Jurkat, Clone E6-1 (cell line): ENCODE measurements at regions not wholly inside any gene's neighbourhood (a gene's known extent, or its start where the extent isn't known, plus 50 kb on each side); places are given as distances from the start of the nearest gene placed in this dataset.
"Not testable (repeated sequence)": the region's sequence is repeated elsewhere in the genome, so short reads cannot be mapped to it uniquely, and the experiment has no call there.

Source experiments
- DNase-seq: peaks from one replicate; pipeline ENCODE4 v3.0.0-alpha.2; 2011; ENCODE audit warnings: low read depth, low spot score
- H3K4me3 ChIP-seq: 2 replicates; pipeline ENCODE4 v1.5.1; 2011; ENCODE audit warnings: mild to moderate bottlenecking, low read length, control low read depth, moderate library complexity

DNA sequence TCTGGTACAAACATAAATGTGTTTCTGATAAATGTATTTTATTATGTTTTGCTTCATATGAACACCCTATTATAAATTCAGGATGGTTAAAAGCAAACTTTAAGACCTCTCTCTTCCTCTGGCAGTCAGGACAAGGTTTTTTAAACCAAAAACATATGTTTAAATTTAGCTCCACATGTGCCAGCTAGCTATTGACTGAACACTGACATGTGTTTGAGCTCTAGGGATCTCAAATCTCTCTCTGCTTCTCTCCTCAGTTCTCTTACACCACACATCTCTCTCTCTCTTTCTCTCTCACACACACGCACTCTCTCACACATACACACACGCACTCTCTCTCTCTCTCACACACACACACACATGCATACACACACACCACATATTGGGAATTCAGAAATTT, 150.1 kb upstream of the RFX3 start:
- no peak overlapping the region for H3K4me3 ChIP-seq
- no peak for DNase-seq

DNA sequence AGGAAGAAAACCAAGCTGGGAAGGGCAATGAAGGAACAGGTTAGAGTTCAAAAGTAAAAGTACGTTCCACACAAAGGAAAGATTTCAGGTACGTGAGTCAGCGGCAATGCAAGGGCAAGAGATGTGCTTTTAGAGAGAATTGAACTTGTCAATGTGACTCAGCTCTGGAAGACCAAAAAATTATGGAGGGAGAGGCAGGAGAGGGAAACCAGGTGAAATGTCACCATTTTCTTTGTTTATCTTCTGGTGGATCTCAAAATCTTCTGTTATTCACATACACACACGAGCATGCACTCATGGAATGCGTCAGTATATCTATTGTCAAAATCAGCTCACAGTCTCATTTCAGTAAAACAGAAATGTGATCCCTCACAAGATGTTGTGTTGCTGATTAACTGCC, 148.8 kb upstream of the RFX3 start:
- DNase-seq, result no peak
- H3K4me3 ChIP-seq, result no peak overlapping the region

DNA sequence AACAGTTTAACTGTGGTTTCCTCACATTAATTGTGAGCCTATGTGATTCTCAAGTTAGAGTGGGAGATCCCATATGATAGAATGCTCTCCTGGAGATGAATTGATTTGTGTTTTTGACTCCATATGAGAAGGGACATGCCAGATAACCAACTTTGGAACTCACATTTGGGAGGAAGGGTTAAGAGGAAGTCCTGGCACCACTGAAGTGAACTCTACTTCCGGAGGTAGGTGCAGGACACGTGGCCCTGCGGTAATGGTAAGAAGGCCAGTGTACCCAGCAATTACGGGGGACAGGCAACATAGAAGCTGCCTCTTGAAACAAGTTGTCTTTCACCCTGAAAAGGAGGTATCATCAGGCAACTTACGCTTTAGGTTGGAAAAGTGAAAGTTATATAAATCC, 146.6 kb upstream of the RFX3 start:
- no peak for DNase-seq
- H3K4me3 ChIP-seq, result no peak overlapping the region

DNA sequence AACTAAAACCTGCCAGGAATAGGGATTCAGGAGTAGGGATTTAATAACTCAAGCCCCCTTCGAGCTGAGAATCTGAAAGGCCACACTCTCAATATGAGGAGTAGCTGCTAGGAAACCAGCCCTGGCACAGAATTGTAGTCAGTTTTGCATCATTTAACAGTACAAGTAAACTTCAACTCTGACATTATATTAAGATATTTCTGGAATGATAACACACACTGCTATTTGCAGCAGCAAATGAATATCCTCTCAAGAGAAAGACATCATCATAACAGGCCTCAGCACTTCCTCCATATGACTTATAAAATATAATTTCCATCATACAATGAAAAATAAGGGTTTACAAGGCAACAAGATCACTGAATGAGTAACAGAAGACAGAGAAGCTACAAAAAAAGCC, 138.2 kb upstream of the RFX3 start:
- no peak for DNase-seq

DNA sequence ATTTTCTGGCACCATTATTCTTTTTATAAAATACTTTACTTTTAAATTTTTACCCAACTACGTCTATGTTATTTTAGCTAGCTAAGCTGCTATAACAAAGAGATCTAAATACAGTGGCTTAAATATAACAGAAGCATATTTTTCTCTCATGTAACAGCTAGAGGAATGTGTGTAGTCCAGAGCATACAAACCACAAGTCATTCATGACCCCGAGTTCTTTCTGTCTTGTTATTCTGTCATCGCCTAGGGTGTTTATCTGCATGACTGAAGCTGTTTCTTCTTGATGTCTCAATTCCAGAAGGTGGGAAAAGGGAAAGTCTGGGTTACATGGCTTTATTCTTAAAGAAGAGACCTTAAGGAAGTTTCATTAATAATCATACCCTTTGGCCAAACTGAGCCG, 136.9 kb upstream of the RFX3 start:
- no peak for DNase-seq
- H3K4me3 ChIP-seq, result no peak overlapping the region

More for the DNA sequence above, 138.2 kb upstream of the RFX3 start:
- no peak overlapping the region for H3K4me3 ChIP-seq

DNA sequence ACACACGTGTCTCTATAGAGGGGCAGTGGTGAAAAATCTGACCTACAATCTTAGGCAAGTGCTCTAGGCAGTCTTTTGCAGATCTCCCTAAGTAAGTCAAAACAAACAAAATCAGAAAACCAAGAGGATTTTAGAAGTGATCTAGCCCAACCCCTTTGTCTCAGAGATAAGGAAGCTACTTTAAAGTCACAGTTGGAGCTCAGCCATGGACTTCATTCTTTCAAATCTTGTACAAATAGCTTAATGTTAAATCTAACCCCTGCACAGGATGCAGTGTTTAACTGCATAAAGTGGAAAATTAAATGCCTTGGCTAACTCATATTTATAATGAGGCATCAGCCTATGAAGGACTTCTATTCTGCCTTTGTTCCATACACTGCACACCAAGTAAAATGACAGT, 135.1 kb upstream of the RFX3 start:
- no peak overlapping the region for H3K4me3 ChIP-seq
- DNase-seq, result no peak

DNA sequence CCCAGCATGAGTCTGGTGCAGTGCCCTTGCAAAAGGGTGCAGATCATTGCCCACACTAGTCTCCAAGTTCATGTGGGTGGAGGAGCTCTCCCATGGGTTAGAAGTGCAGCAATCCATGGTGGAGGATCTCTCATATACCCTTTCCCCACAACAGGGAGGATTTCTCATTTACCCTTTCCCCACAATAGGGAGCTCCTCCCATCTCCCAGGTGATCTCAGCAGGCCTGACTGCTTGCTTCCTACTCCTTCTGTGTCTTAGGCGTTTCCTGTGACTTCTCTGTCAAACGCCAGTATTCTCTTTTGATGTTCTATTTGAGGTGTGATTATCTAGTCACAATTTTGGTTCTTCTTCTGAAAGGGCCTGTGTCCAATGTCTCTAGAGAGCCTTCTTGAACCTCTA, 133.8 kb upstream of the RFX3 start:
- H3K4me3 ChIP-seq, result no peak overlapping the region
- no peak for DNase-seq

DNA sequence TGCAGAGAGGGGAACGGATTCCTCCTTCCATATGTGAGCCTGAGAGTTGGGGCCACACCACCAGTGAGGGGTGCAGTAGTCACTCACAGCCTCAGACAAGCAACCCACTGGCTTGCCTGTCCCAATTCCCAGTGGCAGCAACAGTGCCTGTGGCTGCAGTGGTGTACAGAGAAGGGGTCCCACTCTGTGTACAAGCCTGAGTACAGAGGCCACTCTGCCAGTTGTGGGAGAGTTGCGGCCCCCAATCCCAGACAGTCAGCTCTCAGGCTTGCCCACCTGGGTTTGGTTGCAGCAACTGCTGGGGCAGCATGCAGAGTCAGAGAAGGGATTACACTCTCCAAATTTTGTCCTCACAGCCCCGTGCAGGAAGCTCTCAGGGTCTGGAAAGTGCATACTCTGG, 133.2 kb upstream of the RFX3 start:
- DNase-seq, result no peak
- no peak overlapping the region for H3K4me3 ChIP-seq

DNA sequence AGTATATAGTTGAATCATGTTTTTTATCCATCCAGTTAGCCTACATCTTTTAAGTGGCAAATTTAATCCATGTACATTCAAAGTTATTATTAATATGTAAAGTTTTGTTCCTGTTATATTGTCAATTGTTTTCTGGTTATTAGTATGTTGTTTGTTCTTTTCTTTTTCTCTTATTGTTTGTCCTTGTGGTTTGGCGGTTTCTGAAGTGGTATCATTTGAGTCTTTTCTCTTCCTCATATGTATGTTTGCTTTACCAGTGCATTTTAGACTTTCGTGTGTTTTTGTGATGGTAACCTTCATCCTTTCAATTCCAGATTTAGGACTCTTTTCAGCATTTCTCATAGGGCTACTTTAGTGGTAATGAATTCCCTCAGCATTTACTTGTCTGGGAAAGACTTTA, 130.4 kb upstream of the RFX3 start:
- DNase-seq, result no peak
- H3K4me3 ChIP-seq, result no peak overlapping the region

DNA sequence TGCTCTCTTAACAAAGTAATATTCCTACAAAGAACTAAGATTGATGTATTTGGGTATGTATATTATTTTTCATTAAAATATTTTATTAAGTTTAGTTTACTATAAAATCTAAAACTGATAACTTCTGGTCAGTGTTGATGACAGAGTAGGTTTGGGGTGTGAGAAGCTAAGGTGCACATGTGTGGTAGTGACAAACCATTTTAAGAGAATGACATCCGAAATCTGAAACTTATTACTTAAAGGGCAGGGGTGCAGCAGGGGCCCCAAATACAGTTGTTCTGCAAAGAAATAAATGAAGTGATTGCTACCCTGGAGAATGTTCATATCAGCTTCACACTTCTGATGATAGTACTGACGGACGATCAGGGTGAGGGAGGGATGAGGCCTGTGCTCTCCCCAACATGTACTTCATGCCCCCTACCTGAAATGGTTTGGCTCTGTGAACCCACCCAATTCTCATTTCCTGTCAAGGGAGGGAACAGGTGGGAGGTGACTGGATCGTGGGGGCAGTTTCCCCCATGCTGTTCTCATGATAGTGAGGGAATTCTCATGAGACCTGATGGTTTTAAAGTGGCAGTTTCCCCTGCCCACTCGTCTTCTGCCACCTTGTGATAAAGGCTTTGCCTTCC, 125.3 kb upstream of the RFX3 start:
- no peak for DNase-seq
- no peak overlapping the region for H3K4me3 ChIP-seq

DNA sequence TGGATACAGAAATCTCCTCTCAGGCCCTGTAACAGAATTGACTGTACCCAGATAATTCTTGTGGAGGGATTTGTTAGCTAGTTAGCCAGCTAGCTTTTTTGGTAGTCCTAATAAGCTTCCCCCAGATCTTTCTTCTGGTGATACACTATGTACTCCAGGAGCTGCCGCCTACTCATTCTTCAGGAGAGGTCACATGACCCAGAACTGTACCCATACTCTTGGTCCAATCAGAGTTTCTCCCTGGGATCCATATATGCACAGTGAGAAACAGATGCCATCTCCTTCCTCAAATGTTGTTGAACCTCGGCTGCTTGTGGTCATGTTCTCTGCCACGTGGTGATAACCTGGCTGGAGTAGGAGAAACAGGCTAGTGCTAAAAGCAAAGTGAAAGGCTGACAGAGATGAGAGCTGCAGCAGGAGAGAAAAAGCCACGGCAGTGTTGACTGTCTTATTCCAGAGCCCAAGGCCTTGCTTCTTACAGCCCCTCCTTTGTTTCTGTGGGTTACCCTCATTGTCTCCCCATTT, 123.0 kb upstream of the RFX3 start:
- no peak for DNase-seq
- no peak overlapping the region for H3K4me3 ChIP-seq

DNA sequence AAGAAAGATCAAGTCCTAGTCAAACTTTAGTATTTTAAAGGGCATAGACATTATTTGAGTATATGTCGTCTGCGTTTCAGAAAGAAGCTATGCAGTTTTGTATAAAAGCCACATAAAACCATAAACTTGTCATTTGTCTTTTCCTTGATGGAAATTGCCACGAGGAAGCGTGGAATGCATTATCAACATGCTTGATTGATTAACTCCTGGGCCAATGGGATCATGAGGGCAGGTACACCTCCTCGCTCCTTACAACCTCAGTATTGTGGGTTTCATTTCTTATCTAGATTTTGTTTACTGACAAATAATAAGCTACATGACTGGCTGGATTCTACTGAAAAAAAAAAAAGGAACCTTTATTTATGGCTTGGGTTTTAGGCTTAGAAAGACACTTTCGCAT, 122.5 kb upstream of the RFX3 start:
- DNase-seq, result no peak
- H3K4me3 ChIP-seq, result no peak overlapping the region

DNA sequence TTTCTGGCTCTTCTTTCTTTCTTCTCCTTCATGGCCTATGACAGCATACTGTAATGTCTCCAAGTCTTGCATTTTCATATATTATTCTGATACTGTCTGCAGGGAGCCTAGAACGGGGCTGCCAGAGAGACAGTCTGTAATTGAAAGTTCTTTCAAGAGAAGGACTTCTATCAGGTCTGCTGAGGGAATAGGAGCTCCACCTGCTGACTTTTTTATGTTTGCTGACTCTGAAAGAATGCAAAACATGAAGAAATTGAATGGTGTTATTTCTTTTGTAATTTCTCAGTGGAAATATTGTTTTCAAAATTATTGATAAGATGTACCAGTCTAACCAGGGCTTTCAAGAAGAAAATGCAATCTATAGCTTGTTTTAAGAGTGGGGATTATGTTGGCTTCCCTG, 121.9 kb upstream of the RFX3 start:
- H3K4me3 ChIP-seq, result no peak overlapping the region
- no peak for DNase-seq

DNA sequence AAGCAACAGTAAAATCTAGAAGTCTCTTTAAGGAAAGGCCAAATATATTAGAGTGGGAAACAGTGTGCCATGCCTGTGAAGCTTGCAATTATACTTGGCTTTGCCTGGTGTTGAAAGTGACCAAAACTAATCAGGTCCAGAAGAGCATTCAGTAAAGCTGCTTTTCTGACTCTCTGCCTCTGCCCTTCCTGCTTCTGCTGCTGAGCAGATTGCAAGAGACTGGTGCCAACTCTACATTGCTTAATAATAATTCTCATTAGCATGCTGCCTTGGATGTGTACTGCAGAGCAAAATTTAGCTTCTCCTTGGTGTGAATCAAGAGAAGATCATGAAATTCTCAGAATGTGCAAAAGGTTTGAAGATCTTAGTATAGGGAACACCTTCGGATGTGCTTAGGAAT, 120.4 kb upstream of the RFX3 start:
- no peak for DNase-seq
- no peak overlapping the region for H3K4me3 ChIP-seq

DNA sequence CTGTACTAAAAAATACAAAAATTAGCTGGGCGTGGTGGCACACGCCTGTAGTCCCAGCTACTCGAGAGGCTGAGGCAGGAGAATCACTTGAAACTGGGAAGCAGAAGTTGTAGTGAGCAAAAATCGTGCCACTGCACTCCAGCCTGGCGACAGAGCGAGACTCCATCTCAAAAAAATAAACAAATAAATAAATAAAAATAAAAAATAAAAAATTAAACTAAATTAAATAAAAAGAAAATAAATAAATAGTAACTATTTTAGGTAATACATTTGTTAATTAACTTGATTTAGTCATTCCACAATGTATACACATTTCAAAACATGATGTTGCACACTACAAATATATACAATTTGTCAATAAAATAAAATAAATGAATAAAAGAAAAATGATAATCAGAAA, 116.3 kb upstream of the RFX3 start:
- not testable (repeated sequence) for DNase-seq, H3K4me3 ChIP-seq

DNA sequence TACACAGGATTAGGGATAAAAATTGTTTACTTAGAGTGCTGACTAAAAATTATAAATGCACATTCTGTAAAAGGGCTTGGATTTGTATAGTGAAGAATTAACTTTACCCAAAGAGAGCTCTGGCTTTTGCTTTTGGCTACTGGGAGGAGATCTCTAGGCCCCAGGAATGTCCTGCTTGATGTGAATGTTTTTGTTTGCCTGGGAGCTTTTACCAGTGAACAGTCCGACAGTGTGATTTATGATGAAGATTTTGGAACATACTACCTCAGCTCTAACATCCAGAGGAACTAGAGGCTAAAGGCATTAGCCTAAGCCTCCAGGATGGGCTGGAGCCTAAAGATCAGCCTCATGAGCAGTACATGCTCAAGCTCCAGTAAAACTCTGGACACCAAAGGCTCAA, 103.7 kb upstream of the RFX3 start:
- DNase-seq, result no peak
- H3K4me3 ChIP-seq, result no peak overlapping the region

DNA sequence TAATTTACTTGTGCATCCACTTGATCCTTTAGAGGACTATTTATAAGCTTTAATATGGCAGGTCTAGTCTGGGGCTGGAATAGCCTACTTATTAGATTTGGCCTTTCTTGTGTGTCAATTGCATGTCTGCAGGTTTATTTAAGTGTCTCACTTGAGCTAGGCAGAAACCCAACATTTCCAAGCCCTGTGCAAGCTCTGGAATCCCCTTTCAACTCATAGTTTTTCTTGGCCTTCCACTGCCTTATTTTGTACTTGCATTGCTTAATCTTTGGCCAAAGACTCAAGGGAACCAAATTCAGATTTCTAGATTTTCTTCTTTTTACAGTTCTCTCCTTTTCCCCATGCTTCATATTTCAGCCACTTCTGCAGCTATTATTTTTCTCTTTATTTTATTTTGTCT, 102.4 kb upstream of the RFX3 start:
- DNase-seq, result no peak
- no peak overlapping the region for H3K4me3 ChIP-seq

DNA sequence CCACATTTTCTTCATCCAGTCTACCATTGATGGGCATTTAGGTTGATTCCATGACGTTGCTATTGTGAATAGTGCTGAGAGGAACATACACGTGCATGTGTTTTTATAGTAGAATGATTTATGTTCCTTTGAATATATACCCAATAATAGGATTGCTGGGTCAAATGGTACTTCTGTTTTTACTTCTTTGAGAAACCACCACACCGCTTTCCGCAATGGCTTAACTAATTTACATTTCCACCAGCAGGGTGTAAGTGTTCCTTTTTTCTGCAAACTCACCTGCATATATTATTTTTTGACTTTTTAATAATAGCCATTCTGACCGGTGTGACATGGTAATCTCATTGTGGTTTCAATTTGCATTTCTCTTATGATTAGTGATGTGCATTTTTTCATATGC, 82.2 kb upstream of the RFX3 start:
- no peak overlapping the region for H3K4me3 ChIP-seq
- no peak for DNase-seq

DNA sequence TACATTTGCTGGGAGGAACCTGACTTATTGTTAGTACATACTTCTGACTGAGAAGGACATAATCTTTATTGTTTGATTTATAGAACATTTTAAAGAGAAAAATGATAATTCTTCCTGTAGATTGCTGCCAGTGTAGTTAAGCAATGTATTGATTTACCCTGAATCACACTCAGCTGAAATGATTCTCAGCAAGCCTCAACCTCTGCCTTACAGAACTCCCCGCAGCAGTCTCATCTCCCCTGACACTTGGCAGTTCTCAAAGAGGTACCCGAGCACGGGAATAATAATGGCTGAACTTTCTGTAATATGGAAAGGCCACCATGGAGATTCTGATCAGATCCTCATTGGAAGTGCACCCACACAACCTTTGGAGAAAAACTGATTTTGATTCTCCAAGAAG, 74.9 kb upstream of the RFX3 start:
- no peak for DNase-seq
- no peak overlapping the region for H3K4me3 ChIP-seq

DNA sequence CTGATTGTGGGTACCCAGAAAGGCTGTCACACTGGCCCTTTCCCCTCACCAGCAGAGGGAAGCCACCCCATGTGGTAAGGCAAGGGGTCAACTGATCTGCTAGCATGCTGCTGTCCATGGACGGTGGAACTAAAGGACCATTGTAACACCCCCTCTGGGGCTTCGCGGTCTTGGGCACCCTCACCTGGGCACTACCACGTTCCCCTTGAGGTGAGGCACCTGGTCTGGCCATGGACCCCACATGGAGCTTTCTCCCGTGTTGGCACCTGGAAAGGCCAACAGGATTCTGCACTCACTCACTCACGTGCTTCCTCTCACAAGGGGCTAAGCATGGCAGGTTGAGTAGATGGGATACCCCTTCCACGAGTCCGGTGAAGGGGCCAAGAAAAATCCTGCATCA, 72.0 kb upstream of the RFX3 start:
- DNase-seq, result no peak
- H3K4me3 ChIP-seq, result no peak overlapping the region

DNA sequence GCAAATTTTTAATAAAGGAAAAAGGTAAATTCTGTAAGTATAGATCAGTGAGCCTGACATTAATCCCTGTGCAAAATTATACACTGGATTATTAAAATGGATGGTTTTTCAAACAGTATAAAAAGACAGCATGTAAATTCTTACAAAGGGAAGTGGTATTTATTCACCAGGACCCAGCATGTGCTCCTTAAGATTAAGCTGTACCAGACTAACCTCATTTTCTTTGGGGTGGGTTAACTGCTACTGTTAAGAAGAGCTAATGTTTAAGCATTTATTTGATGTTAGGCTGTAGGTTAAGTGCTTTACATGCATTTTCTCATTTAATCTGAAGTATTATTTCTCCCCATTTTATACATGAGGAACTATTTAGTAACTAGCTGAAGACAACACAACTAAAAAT, 60.3 kb upstream of the RFX3 start:
- DNase-seq, result peak; percentile 18
- H3K4me3 ChIP-seq, result no peak overlapping the region

DNA sequence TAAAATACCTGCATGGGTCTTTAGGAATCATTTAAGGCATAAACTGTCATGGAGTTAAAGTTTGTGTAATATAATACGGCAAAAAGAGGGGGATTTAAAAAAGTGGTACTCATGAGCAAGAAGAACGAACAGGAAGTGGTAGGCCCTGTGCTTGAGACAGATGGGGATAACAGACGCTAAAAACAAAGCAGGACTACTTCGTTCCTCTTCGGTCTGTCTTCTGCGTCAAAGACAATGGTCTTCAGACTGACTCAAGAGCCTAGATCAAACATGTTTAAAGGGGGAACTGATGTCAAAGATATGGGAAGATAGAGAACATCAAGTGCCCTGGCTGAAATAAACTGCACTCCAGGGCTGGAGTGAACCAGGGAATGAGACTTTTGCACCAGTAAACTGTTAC, 59.8 kb upstream of the RFX3 start:
- no peak overlapping the region for H3K4me3 ChIP-seq
- no peak for DNase-seq
